ENCODE measurements at regions not wholly inside any gene's neighbourhood (a gene's known extent, or its start where the extent isn't known, plus 50 kb on each side); places are given as distances from the start of the nearest gene placed in this dataset.

DNA sequence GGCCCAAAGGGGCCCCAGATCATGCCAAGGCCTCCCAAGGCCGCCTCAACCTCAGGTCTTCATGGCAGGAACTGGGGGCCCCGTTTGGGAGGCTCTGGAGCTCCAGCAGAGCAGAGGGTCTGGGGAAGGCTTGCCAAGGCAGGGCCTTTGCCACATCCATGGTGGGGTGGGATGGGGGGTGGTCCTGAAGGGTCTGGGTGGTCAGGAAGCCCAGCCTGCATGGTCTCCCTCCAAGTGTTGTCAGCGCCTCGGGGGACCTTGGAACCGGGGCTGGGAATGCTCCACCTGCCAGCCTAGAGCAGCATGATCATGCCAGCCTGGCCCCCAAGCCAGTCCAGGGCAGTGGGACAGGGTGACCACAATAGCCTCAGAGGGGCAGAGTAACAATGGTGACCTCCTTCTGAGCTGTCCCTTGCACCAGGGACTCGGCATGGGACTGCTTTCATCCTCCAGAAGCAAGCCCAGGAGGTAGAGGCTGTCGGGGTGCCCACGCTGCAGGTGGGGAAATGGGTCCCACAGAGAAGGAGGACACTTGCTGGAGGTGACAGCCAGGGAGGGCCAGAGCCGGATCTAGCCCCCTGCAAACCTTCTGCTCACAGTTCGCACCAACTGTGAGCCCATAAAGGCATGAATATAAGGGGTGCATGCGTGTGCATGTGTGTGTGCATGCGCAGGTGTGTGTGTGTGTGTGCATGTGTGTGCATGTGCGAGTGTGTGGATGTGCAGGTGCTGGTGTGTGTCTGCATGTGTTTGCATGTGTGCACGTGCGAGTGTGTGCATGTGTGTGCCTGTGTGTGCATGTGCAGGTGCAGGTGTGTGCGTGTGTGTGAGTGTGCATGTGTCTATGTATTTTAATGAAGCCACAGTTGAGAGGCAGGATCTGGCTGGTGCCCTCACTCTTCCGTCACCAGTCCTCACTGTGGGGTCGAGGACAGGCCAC, 63.8 kb downstream of the MYEOV start:
- Histone ChIP-seq H3K36me3 (ENCODE audit: control insufficient read depth, insufficient read depth, low read length) (no peaks in the 10 kb centered on the region), H3K27me3 (ENCODE audit: control insufficient read depth, insufficient read depth, low read length, poor library complexity, severe bottlenecking) (no peaks in the 10 kb centered on the region), H3K9ac (ENCODE audit: extremely low read depth, low read length, poor library complexity, severe bottlenecking) (no peak overlapping the region), H3K27ac (ENCODE audit: low read depth, low read length) (no peak overlapping the region), H3K4me3 (ENCODE audit: low read length) (no peak overlapping the region), H3K4me1 (ENCODE audit: control insufficient read depth, insufficient read depth, low read length) (no peaks in the 10 kb centered on the region), H3K9me3 (ENCODE audit: control insufficient read depth, low read length) (peaks cover 8% of the 10 kb centered on the region)
- Mint-ChIP-seq H3K4me3 (no peak overlapping the region), H3K27ac (no peak overlapping the region), H3K27me3 (ENCODE audit: insufficient read depth) (no peaks in the 10 kb centered on the region), H3K36me3 (ENCODE audit: low read depth) (no peaks in the 10 kb centered on the region), H3K9me3 (peaks cover 14% of the 10 kb centered on the region), H3K4me1 (no peaks in the 10 kb centered on the region)
- TF ChIP-seq, protein P1, sequence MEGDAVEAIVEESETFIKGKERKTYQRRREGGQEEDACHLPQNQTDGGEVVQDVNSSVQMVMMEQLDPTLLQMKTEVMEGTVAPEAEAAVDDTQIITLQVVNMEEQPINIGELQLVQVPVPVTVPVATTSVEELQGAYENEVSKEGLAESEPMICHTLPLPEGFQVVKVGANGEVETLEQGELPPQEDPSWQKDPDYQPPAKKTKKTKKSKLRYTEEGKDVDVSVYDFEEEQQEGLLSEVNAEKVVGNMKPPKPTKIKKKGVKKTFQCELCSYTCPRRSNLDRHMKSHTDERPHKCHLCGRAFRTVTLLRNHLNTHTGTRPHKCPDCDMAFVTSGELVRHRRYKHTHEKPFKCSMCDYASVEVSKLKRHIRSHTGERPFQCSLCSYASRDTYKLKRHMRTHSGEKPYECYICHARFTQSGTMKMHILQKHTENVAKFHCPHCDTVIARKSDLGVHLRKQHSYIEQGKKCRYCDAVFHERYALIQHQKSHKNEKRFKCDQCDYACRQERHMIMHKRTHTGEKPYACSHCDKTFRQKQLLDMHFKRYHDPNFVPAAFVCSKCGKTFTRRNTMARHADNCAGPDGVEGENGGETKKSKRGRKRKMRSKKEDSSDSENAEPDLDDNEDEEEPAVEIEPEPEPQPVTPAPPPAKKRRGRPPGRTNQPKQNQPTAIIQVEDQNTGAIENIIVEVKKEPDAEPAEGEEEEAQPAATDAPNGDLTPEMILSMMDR (conservative IDR thresholded peaks at IDR 0.05): no peak
- peak; percentile 22 for DNase-seq
- WGBS, 2 experiments (ENCODE audit: insufficient coverage in 1 of 2, insufficient read length in 1 of 2): 85 to 92% methylated on average over 12 to 18 of the region's 18 CpGs

DNA sequence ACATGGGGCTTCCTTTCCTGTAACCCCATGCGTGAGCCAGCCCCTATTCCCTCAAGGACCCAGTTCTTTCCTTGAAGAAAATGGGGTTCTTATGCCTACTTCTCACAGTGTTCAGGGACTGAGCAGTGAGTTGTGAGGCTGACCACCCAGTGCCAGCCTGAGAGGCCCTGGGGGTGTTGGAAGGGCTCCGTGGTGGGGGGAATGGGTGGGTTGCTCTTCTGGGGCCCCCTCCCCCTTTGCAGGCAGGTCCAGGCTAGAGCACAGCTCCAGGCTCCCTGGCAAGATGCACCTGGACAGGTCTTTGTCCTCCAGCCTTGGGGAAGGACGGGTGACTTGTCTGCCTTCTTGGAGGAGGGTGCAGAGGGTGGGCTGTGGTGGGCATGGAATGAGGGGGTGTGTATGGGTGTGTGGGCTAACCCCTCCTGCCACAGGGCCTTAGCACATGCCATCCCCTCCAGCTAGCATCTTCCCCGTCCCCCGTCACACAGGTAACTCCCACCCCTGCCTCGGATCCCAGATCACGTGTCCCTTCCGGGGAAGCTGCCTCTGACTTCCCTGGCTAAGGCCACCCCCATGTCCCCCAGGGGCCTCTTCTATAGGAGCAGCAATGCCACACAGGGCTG, 64.6 kb downstream of the MYEOV start:
- WGBS, 2 experiments (ENCODE audit: insufficient coverage in 1 of 2, insufficient read length in 1 of 2): 86 to 92% methylated on average over 1 to 8 of the region's 8 CpGs
- DNase-seq: peak; percentile 25
- Histone ChIP-seq H3K27me3 (ENCODE audit: control insufficient read depth, insufficient read depth, low read length, poor library complexity, severe bottlenecking) (no peaks in the 10 kb centered on the region), H3K9ac (ENCODE audit: extremely low read depth, low read length, poor library complexity, severe bottlenecking) (no peak overlapping the region), H3K36me3 (ENCODE audit: control insufficient read depth, insufficient read depth, low read length) (no peaks in the 10 kb centered on the region), H3K9me3 (ENCODE audit: control insufficient read depth, low read length) (peaks cover 8% of the 10 kb centered on the region), H3K4me1 (ENCODE audit: control insufficient read depth, insufficient read depth, low read length) (no peaks in the 10 kb centered on the region), H3K4me3 (ENCODE audit: low read length) (no peak overlapping the region), H3K27ac (ENCODE audit: low read depth, low read length) (no peak overlapping the region)
- no peak overlapping the region for H3K27ac Mint-ChIP-seq
- H3K27me3 Mint-ChIP-seq (ENCODE audit: insufficient read depth): no peaks in the 10 kb centered on the region
- TF ChIP-seq, protein P1 (conservative IDR thresholded peaks at IDR 0.05): no peak
- H3K9me3 Mint-ChIP-seq: peaks cover 14% of the 10 kb centered on the region
- H3K36me3 Mint-ChIP-seq (ENCODE audit: low read depth): no peaks in the 10 kb centered on the region
- no peaks in the 10 kb centered on the region for H3K4me1 Mint-ChIP-seq
- H3K4me3 Mint-ChIP-seq: no peak overlapping the region

DNA sequence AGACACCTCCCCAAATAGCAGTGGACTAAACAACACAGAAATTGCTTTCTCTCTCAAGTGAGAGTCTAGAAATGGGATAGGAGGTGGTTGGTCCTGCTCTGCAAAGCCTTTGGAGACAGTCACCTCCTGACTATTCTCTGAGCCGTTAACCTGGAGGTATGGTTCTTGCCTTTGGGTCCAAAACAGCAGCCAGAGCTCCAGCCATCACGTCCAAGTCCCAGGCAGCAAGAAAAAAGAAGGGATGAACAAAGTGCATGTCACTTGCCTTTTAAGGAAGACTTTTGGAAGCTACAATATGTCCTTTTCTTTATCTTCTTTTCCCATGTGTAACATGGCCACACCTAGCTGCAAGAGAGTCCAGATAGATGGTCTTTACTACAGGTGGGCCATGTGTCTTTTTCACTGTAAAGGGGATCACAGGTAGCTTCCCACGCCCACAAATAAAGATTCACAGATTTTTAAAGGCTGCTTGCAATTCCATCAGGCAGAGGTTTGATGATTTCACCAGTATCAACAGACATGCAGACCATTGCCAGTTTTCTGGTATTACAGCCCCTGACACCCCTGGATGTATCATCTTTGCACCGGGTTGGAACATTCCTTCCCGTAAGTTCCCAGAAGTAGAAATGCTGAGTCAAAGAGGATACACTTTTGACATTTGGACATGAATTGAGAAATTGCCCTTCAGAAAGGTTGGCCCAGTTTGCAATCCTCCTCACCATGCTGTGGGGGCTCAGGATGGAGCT, 66.0 kb downstream of the MYEOV start:
- Mint-ChIP-seq H3K4me3 (no peak overlapping the region), H3K27me3 (ENCODE audit: insufficient read depth) (no peaks in the 10 kb centered on the region), H3K9me3 (peaks cover 14% of the 10 kb centered on the region), H3K36me3 (ENCODE audit: low read depth) (no peaks in the 10 kb centered on the region), H3K4me1 (no peaks in the 10 kb centered on the region), H3K27ac (no peak overlapping the region)
- Histone ChIP-seq H3K9ac (ENCODE audit: extremely low read depth, low read length, poor library complexity, severe bottlenecking) (no peak overlapping the region), H3K9me3 (ENCODE audit: control insufficient read depth, low read length) (peaks cover 8% of the 10 kb centered on the region), H3K4me3 (ENCODE audit: low read length) (no peak overlapping the region), H3K27ac (ENCODE audit: low read depth, low read length) (no peak overlapping the region), H3K27me3 (ENCODE audit: control insufficient read depth, insufficient read depth, low read length, poor library complexity, severe bottlenecking) (no peaks in the 10 kb centered on the region), H3K36me3 (ENCODE audit: control insufficient read depth, insufficient read depth, low read length) (no peaks in the 10 kb centered on the region), H3K4me1 (ENCODE audit: control insufficient read depth, insufficient read depth, low read length) (no peaks in the 10 kb centered on the region)
- WGBS, 2 experiments (ENCODE audit: insufficient coverage in 1 of 2, insufficient read length in 1 of 2): 89 to 97% methylated on average over 4 to 5 of the region's 5 CpGs
- TF ChIP-seq, protein P1 (conservative IDR thresholded peaks at IDR 0.05): no peak
- peak; percentile 8 for DNase-seq

Measured in endodermal cell (in vitro differentiated cells).